ENCODE measurements at regions not wholly inside any gene's neighbourhood (a gene's known extent, or its start where the extent isn't known, plus 50 kb on each side); places are given as distances from the start of the nearest gene placed in this dataset.

DNA sequence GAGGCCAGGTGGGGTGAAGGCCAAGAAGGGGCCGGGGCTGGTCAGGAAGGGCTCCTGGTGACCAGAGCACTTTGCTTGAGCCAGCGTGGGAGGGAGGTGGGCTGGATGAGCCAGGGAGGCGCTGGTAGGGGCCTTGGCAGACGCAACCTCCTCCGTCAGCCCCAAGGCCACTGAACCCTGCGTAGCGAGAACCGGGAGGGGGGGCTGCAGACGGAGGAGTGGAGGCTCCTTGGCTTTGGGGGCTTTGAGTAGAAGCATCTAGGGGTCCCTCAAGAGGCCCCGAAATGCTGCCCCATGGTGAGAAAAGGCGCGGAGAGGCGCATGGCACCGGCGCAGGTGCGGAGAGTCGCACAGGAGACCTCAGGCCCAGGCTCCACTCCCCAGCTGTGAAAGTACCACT, 1888.0 kb upstream of the CDH9 start:
- no peak for TF ChIP-seq CTCF (IDR thresholded peaks at IDR 0.05)
- TF ChIP-seq POLR2AphosphoS5 (IDR thresholded peaks at IDR 0.05) = no peak

Data from prostate gland (tissue), 2 donors.